ENCODE measurements at regions not wholly inside any gene's neighbourhood (a gene's known extent, or its start where the extent isn't known, plus 50 kb on each side); places are given as distances from the start of the nearest gene placed in this dataset.

GRCh38 chr6:1499777-1500176, 109.9 kb upstream of the FOXC1 start:
- H3K9me2 ChIP-seq (ENCODE audit: insufficient read depth, low read length): no peaks in the 10 kb centered on the region
- H3K79me2 ChIP-seq (ENCODE audit: insufficient read depth, low read depth, low read length): no peaks in the 10 kb centered on the region
- no peaks in the 10 kb centered on the region for H3K36me3 ChIP-seq (ENCODE audit: insufficient read depth, low read length)
- H3K4me2 ChIP-seq (ENCODE audit: low read length): no peak overlapping the region
- ChIA-PET POLR2A (interaction anchor here (0.6 kb wide), 1 partner anchor 66 kb away, joined by 3 read pairs; no protein-coding TSS in a partner anchor), CTCF (ENCODE audit: unreplicated experiment) (no interaction called here)
- no peak overlapping the region for H3K27ac ChIP-seq (ENCODE audit: low read depth, low read length, poor library complexity, severe bottlenecking)
- H4K20me1 ChIP-seq (ENCODE audit: insufficient read depth, low read length): no peaks in the 10 kb centered on the region
- intact Hi-C loops (cut with micrococcal nuclease; ENCODE audit: unreplicated experiment): no loop called here
- no peaks in the 10 kb centered on the region for H3K9me3 ChIP-seq (ENCODE audit: low read length)
- DNase-seq (ENCODE audit: low spot score): no peak
- TF ChIP-seq CTCF (conservative IDR thresholded peaks at IDR 0.05; ENCODE audit: low read length): no peak
- no peak for TF ChIP-seq EZH2phosphoT487 (IDR thresholded peaks at IDR 0.05; ENCODE audit: borderline replicate concordance, low read depth, low read length)
- BruUV-seq (replicated peaks): no TSS peak
- no peak overlapping the region for H3K4me3 ChIP-seq (ENCODE audit: low read depth, low read length, poor library complexity, severe bottlenecking)
- H2AFZ ChIP-seq (ENCODE audit: low read length): no peak overlapping the region
- no peaks in the 10 kb centered on the region for H3K4me1 ChIP-seq (ENCODE audit: insufficient read depth, low read length, poor library complexity, severe bottlenecking)

DNA sequence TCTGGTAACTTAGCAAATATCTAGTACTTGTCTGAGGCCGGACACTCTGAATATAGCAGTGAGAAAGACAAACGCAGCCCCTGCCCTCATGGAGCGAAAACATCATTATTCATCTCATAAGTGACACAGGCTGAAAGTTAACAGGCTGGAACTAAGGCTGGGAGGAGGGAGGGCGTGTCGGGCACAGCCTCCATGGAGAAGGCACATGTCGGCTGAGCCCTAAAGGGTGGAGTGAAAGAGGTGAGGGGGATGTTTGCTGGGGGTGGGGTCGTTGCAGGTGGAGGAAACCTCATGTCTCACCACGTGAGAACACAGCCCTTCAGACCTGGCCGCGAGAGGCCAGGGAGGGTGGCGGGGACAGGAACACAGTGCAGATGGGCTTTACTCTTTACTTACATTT, 108.8 kb upstream of the FOXC1 start:
- H3K4me3 ChIP-seq (ENCODE audit: low read depth, low read length, poor library complexity, severe bottlenecking): no peak overlapping the region
- no TSS peak for BruUV-seq (replicated peaks)
- intact Hi-C loops (cut with micrococcal nuclease; ENCODE audit: unreplicated experiment): no loop called here
- DNase-seq (ENCODE audit: low spot score): no peak
- ChIA-PET POLR2A (no interaction called here), CTCF (ENCODE audit: unreplicated experiment) (no interaction called here)
- no peak overlapping the region for H2AFZ ChIP-seq (ENCODE audit: low read length)
- TF ChIP-seq EZH2phosphoT487 (IDR thresholded peaks at IDR 0.05; ENCODE audit: borderline replicate concordance, low read depth, low read length) (no peak), CTCF (conservative IDR thresholded peaks at IDR 0.05; ENCODE audit: low read length) (no peak)
- H3K4me1 ChIP-seq (ENCODE audit: insufficient read depth, low read length, poor library complexity, severe bottlenecking): no peaks in the 10 kb centered on the region
- no peak overlapping the region for H3K4me2 ChIP-seq (ENCODE audit: low read length)
- no peaks in the 10 kb centered on the region for H3K9me2 ChIP-seq (ENCODE audit: insufficient read depth, low read length)
- H3K27ac ChIP-seq (ENCODE audit: low read depth, low read length, poor library complexity, severe bottlenecking): no peak overlapping the region
- H3K36me3 ChIP-seq (ENCODE audit: insufficient read depth, low read length): no peaks in the 10 kb centered on the region
- no peaks in the 10 kb centered on the region for H3K79me2 ChIP-seq (ENCODE audit: insufficient read depth, low read depth, low read length)
- no peaks in the 10 kb centered on the region for H4K20me1 ChIP-seq (ENCODE audit: insufficient read depth, low read length)
- H3K9me3 ChIP-seq (ENCODE audit: low read length): no peaks in the 10 kb centered on the region

- no peak for DNase-seq (ENCODE audit: low spot score)
- H4K20me1 ChIP-seq (ENCODE audit: insufficient read depth, low read length): no peaks in the 10 kb centered on the region
- H3K79me2 ChIP-seq (ENCODE audit: insufficient read depth, low read depth, low read length): no peaks in the 10 kb centered on the region
- no peak overlapping the region for H3K27ac ChIP-seq (ENCODE audit: low read depth, low read length, poor library complexity, severe bottlenecking)
- TF ChIP-seq CTCF (conservative IDR thresholded peaks at IDR 0.05; ENCODE audit: low read length): no peak
- no peak for TF ChIP-seq EZH2phosphoT487 (IDR thresholded peaks at IDR 0.05; ENCODE audit: borderline replicate concordance, low read depth, low read length)
- H3K9me2 ChIP-seq (ENCODE audit: insufficient read depth, low read length): no peaks in the 10 kb centered on the region
- H3K36me3 ChIP-seq (ENCODE audit: insufficient read depth, low read length): no peaks in the 10 kb centered on the region
- H3K9me3 ChIP-seq (ENCODE audit: low read length): no peaks in the 10 kb centered on the region
- no peak overlapping the region for H3K4me2 ChIP-seq (ENCODE audit: low read length)
- intact Hi-C loops (cut with micrococcal nuclease; ENCODE audit: unreplicated experiment): no loop called here
- BruUV-seq (replicated peaks): no TSS peak
- CTCF ChIA-PET (ENCODE audit: unreplicated experiment): no interaction called here
- H3K4me3 ChIP-seq (ENCODE audit: low read depth, low read length, poor library complexity, severe bottlenecking): no peak overlapping the region
- H2AFZ ChIP-seq (ENCODE audit: low read length): no peak overlapping the region
- POLR2A ChIA-PET: interaction anchor here (1.5 kb wide), 1 partner anchor 18 kb away, joined by 3 read pairs; no protein-coding TSS in a partner anchor
- no peaks in the 10 kb centered on the region for H3K4me1 ChIP-seq (ENCODE audit: insufficient read depth, low read length, poor library complexity, severe bottlenecking)
Observed at GRCh38 chr6:1502041-1502440, 107.7 kb upstream of the FOXC1 start.
